ENCODE measurements at regions not wholly inside any gene's neighbourhood (a gene's known extent, or its start where the extent isn't known, plus 50 kb on each side); places are given as distances from the start of the nearest gene placed in this dataset.

DNA sequence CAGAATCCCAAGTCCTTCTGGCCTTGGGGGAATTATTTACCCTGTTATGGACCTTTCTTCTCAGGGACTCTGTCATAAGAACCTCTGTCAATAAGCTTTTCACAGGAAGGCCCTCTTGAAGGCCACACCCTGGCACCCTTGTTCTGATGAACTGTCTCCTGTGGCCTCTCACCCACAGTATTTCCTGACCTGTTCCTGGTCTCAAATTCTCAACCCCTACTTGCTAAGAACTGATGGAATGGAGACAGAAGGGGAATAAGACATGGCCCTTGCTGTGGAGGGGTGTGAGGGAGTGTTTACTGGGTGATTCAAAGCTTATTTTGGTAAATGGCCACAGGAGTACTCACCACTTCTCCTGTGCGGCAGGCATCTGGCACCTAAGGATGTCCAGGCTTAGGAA lies 1082.9 kb downstream of the BCL11B start:
- TF ChIP-seq, protein P1, sequence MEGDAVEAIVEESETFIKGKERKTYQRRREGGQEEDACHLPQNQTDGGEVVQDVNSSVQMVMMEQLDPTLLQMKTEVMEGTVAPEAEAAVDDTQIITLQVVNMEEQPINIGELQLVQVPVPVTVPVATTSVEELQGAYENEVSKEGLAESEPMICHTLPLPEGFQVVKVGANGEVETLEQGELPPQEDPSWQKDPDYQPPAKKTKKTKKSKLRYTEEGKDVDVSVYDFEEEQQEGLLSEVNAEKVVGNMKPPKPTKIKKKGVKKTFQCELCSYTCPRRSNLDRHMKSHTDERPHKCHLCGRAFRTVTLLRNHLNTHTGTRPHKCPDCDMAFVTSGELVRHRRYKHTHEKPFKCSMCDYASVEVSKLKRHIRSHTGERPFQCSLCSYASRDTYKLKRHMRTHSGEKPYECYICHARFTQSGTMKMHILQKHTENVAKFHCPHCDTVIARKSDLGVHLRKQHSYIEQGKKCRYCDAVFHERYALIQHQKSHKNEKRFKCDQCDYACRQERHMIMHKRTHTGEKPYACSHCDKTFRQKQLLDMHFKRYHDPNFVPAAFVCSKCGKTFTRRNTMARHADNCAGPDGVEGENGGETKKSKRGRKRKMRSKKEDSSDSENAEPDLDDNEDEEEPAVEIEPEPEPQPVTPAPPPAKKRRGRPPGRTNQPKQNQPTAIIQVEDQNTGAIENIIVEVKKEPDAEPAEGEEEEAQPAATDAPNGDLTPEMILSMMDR (IDR thresholded peaks at IDR 0.05): no peak
- TF ChIP-seq POLR2A (IDR thresholded peaks at IDR 0.05): no peak
